Endothelial cell of umbilical vein (primary cell): ENCODE measurements at regions not wholly inside any gene's neighbourhood (a gene's known extent, or its start where the extent isn't known, plus 50 kb on each side); places are given as distances from the start of the nearest gene placed in this dataset.

ENCODE experiments used
- EZH2 ChIP-seq: IDR thresholded peaks from 2 replicates; pipeline ENCODE4 v1.6.1; 2012; ENCODE audit warnings: borderline replicate concordance, low read depth, mild to moderate bottlenecking, moderate library complexity, low read length, inconsistent platforms; ENCODE audit not compliant: severe bottlenecking
- FOS ChIP-seq: IDR thresholded peaks from 2 replicates; pipeline ENCODE4 v1.6.1; 2011; ENCODE audit warnings: mild to moderate bottlenecking, low read length, moderate library complexity, borderline replicate concordance; ENCODE audit not compliant: insufficient read depth
- GATA2 ChIP-seq: IDR thresholded peaks from 2 replicates; pipeline ENCODE4 v1.7.0; 2011; ENCODE audit warnings: low read depth, mild to moderate bottlenecking, moderate library complexity, mixed read lengths, low read length; ENCODE audit not compliant: insufficient read length, insufficient read depth
- JUN ChIP-seq: IDR thresholded peaks from 2 replicates; pipeline ENCODE4 v1.6.1; 2011; ENCODE audit warnings: borderline replicate concordance, low read depth; ENCODE audit not compliant: insufficient read length, insufficient read depth
- MYC ChIP-seq: IDR thresholded peaks from one replicate; pipeline ENCODE4 v1.6.1; 2011; ENCODE audit warnings: mild to moderate bottlenecking, low read depth, low read length
- POLR2A ChIP-seq: IDR thresholded peaks from 2 replicates; pipeline ENCODE4 v1.6.1; 2012; ENCODE audit warnings: low read depth, mild to moderate bottlenecking, control low read depth, low read length
- POLR2AphosphoS5 ChIP-seq: IDR thresholded peaks from 2 replicates; pipeline ENCODE4 v1.6.1; 2012; ENCODE audit warnings: low read depth, mild to moderate bottlenecking, control low read depth, low read length, moderate library complexity; ENCODE audit not compliant: insufficient read depth
- TF ChIP-seq, protein P1 (sequence below), 2 donors: IDR thresholded peaks; 1 replicate in 1 of 2; 2 replicates in 1 of 2; pipeline ENCODE4 v1.5.1; 2011; ENCODE audit warnings: low read length in 2 of 2, mild to moderate bottlenecking in 2 of 2, moderate library complexity in 2 of 2, control low read depth in 1 of 2, inconsistent platforms in 1 of 2, low read depth in 1 of 2; ENCODE audit not compliant: insufficient read depth in 1 of 2; ENCODE audit errors: extremely low read depth in 1 of 2
- TF ChIP-seq, protein P2 (sequence below): IDR thresholded peaks from 2 replicates; pipeline ENCODE4 v1.6.1; 2011; ENCODE audit not compliant: insufficient read depth, insufficient read length

DNA sequence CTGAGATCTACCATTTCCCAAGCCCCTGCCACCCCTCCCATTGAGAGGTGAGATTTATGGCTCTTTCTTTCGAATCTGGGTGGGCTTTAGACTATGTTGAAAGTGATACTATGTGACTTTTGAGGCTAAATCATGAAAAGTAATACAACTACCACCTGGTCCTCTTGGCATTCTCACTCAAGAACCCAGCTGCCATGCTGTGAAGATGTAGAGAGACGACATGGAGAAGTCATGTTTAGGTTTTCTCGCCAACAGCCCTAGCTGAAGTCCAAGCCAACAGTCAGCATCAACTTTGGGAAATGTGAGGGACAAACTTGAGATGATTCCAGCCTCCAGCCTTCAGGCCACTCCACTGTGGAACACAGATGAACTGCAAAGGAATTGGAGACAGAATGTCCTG is 108.7 kb downstream of the SCP2D1 start:
- TF ChIP-seq, protein P1, sequence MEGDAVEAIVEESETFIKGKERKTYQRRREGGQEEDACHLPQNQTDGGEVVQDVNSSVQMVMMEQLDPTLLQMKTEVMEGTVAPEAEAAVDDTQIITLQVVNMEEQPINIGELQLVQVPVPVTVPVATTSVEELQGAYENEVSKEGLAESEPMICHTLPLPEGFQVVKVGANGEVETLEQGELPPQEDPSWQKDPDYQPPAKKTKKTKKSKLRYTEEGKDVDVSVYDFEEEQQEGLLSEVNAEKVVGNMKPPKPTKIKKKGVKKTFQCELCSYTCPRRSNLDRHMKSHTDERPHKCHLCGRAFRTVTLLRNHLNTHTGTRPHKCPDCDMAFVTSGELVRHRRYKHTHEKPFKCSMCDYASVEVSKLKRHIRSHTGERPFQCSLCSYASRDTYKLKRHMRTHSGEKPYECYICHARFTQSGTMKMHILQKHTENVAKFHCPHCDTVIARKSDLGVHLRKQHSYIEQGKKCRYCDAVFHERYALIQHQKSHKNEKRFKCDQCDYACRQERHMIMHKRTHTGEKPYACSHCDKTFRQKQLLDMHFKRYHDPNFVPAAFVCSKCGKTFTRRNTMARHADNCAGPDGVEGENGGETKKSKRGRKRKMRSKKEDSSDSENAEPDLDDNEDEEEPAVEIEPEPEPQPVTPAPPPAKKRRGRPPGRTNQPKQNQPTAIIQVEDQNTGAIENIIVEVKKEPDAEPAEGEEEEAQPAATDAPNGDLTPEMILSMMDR (IDR thresholded peaks at IDR 0.05; ENCODE audit: extremely low read depth in 1 of 2, insufficient read depth in 1 of 2, low read depth in 1 of 2, low read length in 2 of 2) = no peak
- TF ChIP-seq POLR2AphosphoS5 (no peak), EZH2 (no peak), POLR2A (no peak), FOS (no peak), GATA2 (no peak), MYC (no peak), JUN (no peak)
- TF ChIP-seq, protein P2, sequence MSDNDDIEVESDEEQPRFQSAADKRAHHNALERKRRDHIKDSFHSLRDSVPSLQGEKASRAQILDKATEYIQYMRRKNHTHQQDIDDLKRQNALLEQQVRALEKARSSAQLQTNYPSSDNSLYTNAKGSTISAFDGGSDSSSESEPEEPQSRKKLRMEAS = no peak
